H1 (cell line): ENCODE measurements at regions not wholly inside any gene's neighbourhood (a gene's known extent, or its start where the extent isn't known, plus 50 kb on each side); places are given as distances from the start of the nearest gene placed in this dataset.

Experiments used
- CREB1 ChIP-seq: IDR thresholded peaks from 2 replicates; pipeline ENCODE4 v1.6.1; 2012; ENCODE audit warnings: inconsistent platforms
- GABPA ChIP-seq: IDR thresholded peaks from 2 replicates; pipeline ENCODE4 v1.6.1; 2011; ENCODE audit warnings: mild to moderate bottlenecking, low read length, moderate library complexity, borderline replicate concordance; ENCODE audit not compliant: insufficient read depth
- RAD21 ChIP-seq, 2 experiments: IDR thresholded peaks in 1 of 2; conservative IDR thresholded peaks in 1 of 2; 2 replicates each; pipeline ENCODE4 v1.6.1; 2011; ENCODE audit warnings: low read depth in 2 of 2, low read length in 2 of 2, improper control_type of control experiment in 1 of 2, inconsistent platforms in 1 of 2, mild to moderate bottlenecking in 1 of 2, moderate library complexity in 1 of 2
- SAP30 ChIP-seq: fragments of 300-600 bp; sonication (generic); IDR thresholded peaks from 2 replicates; pipeline ENCODE4 v1.7.1; 2012; ENCODE audit warnings: low read length, moderate library complexity, mild to moderate bottlenecking, inconsistent platforms; ENCODE audit not compliant: insufficient read depth, insufficient replicate concordance
- USF2 ChIP-seq: IDR thresholded peaks from 2 replicates; pipeline ENCODE4 v1.6.1; 2011; ENCODE audit warnings: low read length, improper control_type of control experiment

DNA sequence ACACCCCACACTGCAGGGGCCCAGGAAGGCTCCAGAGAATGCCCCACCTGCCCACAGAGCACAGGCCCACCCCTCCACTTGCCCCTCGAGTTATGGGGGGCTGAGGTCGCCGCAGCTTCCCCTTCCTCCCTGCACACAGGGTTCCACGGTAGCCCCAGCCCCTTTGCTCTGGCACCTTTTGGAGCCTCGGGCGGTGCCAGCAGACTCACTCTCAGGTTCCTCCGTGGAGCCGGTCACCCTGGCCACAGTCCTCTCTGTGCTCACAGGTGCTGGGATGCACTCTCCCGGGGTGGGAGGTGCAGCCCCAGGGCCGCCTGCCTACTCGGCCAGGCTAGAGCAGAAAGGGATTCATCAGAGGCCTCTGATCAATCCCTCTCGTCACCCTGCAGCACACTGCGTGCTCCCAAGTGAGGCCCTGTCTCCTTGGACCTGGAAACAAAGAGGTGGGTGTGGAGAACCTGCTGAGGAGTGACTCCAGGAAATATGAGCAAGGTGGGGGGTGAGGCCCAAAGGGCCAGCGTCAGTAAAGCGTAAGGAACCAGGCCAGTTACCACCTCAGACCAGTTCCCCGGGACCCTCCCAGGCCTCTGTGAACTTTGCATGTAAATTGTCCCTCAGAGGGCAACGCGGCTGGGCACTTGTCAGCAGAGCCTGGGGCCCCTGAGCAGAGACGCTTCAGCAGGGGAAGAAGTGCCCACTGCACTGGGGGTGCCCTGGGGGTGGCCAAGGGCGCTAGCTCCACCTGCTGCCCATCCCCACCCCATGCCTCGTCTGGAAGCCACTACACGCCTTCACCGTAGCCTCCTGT lies 167.8 kb downstream of the OLFM1 start (continued):
- TF ChIP-seq USF2 (no peak), CREB1 (no peak), SAP30 (no peak), RAD21 (IDR thresholded peaks at IDR 0.05 in 1 of 2, conservative IDR thresholded peaks at IDR 0.05 in 1 of 2; ENCODE audit: low read depth in 2 of 2, low read length in 2 of 2) (peak; percentile 45 to 52), GABPA (no peak)
